Neuronal stem cell (in vitro differentiated cells): ENCODE measurements at regions not wholly inside any gene's neighbourhood (a gene's known extent, or its start where the extent isn't known, plus 50 kb on each side); places are given as distances from the start of the nearest gene placed in this dataset.

ENCODE experiments used
- DNase-seq: peaks from one replicate; pipeline ENCODE4 v3.0.0-alpha.2; 2013; ENCODE audit warnings: low spot score
- H2AFZ ChIP-seq: one replicate; pipeline ENCODE4 v1.6.1; 2013; ENCODE audit warnings: mild to moderate bottlenecking, low read length, inconsistent platforms
- H2AK5ac ChIP-seq: 2 replicates; pipeline ENCODE4 v1.6.1; 2013; ENCODE audit warnings: low read depth, mild to moderate bottlenecking, inconsistent platforms, low read length, moderate library complexity, mixed read lengths
- H2BK120ac ChIP-seq: 2 replicates; pipeline ENCODE4 v1.6.1; 2013; ENCODE audit warnings: low read depth, mild to moderate bottlenecking, inconsistent platforms, low read length, moderate library complexity, mixed read lengths
- H2BK12ac ChIP-seq: one replicate; pipeline ENCODE4 v1.6.1; 2013; ENCODE audit warnings: low read length, inconsistent platforms
- H2BK15ac ChIP-seq: 2 replicates; pipeline ENCODE4 v1.6.1; 2013; ENCODE audit warnings: mild to moderate bottlenecking, low read length, inconsistent platforms, mixed read lengths
- H2BK5ac ChIP-seq: one replicate; pipeline ENCODE4 v1.6.1; 2013; ENCODE audit warnings: inconsistent platforms, mild to moderate bottlenecking, low read length, moderate library complexity
- H3K14ac ChIP-seq: one replicate; pipeline ENCODE4 v1.6.1; 2013; ENCODE audit warnings: low read length, inconsistent platforms
- H3K18ac ChIP-seq: 2 replicates; pipeline ENCODE4 v1.6.1; 2013; ENCODE audit warnings: low read length, inconsistent platforms
- H3K23ac ChIP-seq: 2 replicates; pipeline ENCODE4 v1.6.1; 2013; ENCODE audit warnings: low read depth, mild to moderate bottlenecking, mixed read lengths, low read length, inconsistent platforms; ENCODE audit not compliant: poor library complexity
- H3K27ac ChIP-seq: replicated peaks from 3 replicates; pipeline ENCODE4 v1.5.1; 2013; ENCODE audit warnings: low read length, inconsistent platforms
- H3K27me3 ChIP-seq, 3 experiments: 2 replicates each; pipeline ENCODE4 v1.6.1; 2013; ENCODE audit warnings: low read length in 3 of 3, mild to moderate bottlenecking in 2 of 3, inconsistent platforms in 1 of 3, low read depth in 1 of 3, mixed read lengths in 1 of 3, moderate library complexity in 1 of 3; ENCODE audit not compliant: control insufficient read depth in 3 of 3, insufficient read depth in 3 of 3
- H3K36me3 ChIP-seq, 2 donors: replicated peaks in 1 of 2; 2 replicates each; pipeline ENCODE4 v1.6.1; 2013; ENCODE audit warnings: low read length in 2 of 2; ENCODE audit not compliant: control insufficient read depth in 2 of 2, insufficient read depth in 2 of 2
- H3K4ac ChIP-seq: 2 replicates; pipeline ENCODE4 v1.6.1; 2013; ENCODE audit warnings: inconsistent platforms, mild to moderate bottlenecking, low read length, moderate library complexity
- H3K4me1 ChIP-seq, 2 donors: 1 replicate in 1 of 2; 2 replicates in 1 of 2; pipeline ENCODE4 v1.6.1; 2013; ENCODE audit warnings: low read length in 2 of 2, low read depth in 1 of 2; ENCODE audit not compliant: control insufficient read depth in 2 of 2, insufficient read depth in 1 of 2
- H3K4me2 ChIP-seq: one replicate; pipeline ENCODE4 v1.6.1; 2013; ENCODE audit warnings: mild to moderate bottlenecking, low read length, inconsistent platforms; ENCODE audit not compliant: insufficient read depth, poor library complexity, severe bottlenecking
- H3K4me3 ChIP-seq, 2 donors: 2 replicates each; pipeline ENCODE4 v1.5.1; 2013; ENCODE audit warnings: low read length in 2 of 2, mild to moderate bottlenecking in 2 of 2, inconsistent platforms in 1 of 2, moderate library complexity in 1 of 2
- H3K79me1 ChIP-seq: one replicate; pipeline ENCODE4 v1.6.1; 2013; ENCODE audit warnings: low read depth, mild to moderate bottlenecking, inconsistent platforms, low read length, moderate library complexity
- H3K9ac ChIP-seq: one replicate; pipeline ENCODE4 v1.6.1; 2013; ENCODE audit warnings: mild to moderate bottlenecking, low read depth, low read length, inconsistent platforms; ENCODE audit not compliant: poor library complexity
- H3K9me3 ChIP-seq, 2 donors: replicated peaks in 1 of 2; 2 replicates each; pipeline versions ENCODE3 to v1.6.1; 2013; ENCODE audit warnings: low read length in 2 of 2, mild to moderate bottlenecking in 2 of 2, inconsistent platforms in 1 of 2, low read depth in 1 of 2, mixed read lengths in 1 of 2, moderate library complexity in 1 of 2; ENCODE audit not compliant: control insufficient read depth in 2 of 2, insufficient read depth in 1 of 2
- H4K8ac ChIP-seq: one replicate; pipeline ENCODE4 v1.6.1; 2013; ENCODE audit warnings: low read depth, mild to moderate bottlenecking, inconsistent platforms, low read length, moderate library complexity
- H4K91ac ChIP-seq: one replicate; pipeline ENCODE4 v1.6.1; 2013; ENCODE audit warnings: low read length, low read depth, mild to moderate bottlenecking, inconsistent platforms; ENCODE audit not compliant: poor library complexity
- WGBS, 2 donors: extraction: QIAGEN DNeasy Blood & Tissue Kit; methylation state at CpG; one replicate each; pipeline ENCODE4 v1.1.7; 2013; ENCODE audit warnings: missing lambda C conversion rate in 2 of 2, mixed read lengths in 1 of 2; ENCODE audit not compliant: insufficient read length in 2 of 2, insufficient replicate concordance in 1 of 2; ENCODE audit errors: extremely low coverage in 2 of 2; 5-methylcytosine and 5-hydroxymethylcytosine counted together

DNA sequence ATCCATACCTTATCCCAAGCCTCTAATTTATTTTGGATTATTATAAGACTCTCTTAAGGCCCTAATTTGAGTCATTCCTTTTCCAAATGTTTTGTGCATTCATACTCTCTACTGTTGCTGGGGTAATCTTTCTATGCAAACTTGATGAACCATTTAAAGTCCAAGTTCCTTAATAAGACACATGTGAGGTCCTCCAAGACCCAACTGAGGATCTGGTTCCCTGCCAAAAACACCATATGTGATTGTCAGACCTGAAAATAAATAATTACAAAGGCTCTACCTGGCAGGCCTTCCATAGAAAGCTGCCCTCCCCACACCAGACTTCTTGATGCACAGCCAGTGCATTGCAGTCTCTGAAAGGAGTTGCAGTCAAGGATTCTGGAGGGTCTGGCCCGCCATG lies 257.9 kb upstream of the AKR1E2 start:
- no peak for DNase-seq
- no peaks in the 10 kb centered on the region for H3K79me1 ChIP-seq
- no peak overlapping the region for H3K27ac ChIP-seq
- no peak overlapping the region for H2AK5ac ChIP-seq
- H4K8ac ChIP-seq: no peak overlapping the region
- H4K91ac ChIP-seq: no peak overlapping the region
- H3K23ac ChIP-seq: no peak overlapping the region
- H3K27me3 ChIP-seq: no peaks in the 10 kb centered on the region
- H3K36me3 ChIP-seq: no peaks in the 10 kb centered on the region
- no peaks in the 10 kb centered on the region for H3K4me1 ChIP-seq
- H3K18ac ChIP-seq: no peak overlapping the region
- no peak overlapping the region for H2BK5ac ChIP-seq
- no peak overlapping the region for H3K4ac ChIP-seq
- H3K14ac ChIP-seq: no peak overlapping the region
- whole genome bisulfite sequencing, 2 donors: no CpG with 5 or more reads among the region's 1 CpG
- no peaks in the 10 kb centered on the region for H3K9me3 ChIP-seq
- no peak overlapping the region for H3K9ac ChIP-seq
- H2BK12ac ChIP-seq: no peak overlapping the region
- no peak overlapping the region for H2AFZ ChIP-seq
- no peak overlapping the region for H2BK15ac ChIP-seq
- no peak overlapping the region for H2BK120ac ChIP-seq
- no peak overlapping the region for H3K4me3 ChIP-seq
- H3K4me2 ChIP-seq: no peak overlapping the region

DNA sequence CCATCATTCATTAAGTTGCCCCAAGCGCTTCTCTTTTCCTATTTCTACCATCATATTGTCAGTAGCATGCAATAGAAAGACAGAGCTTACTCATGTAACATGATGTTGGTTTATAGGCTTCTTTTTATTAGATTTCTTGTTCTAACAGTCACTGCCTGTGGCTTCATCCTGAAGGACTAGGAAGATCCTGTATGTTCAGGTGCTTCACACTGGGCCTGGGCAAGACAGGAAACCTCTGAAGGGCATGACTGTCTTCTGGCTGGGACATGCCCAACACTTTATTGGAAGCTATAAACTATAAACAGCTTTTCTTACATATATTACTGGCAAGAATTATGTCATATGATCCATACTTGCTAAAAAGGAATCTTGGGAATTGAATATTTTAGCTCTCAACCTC lies 258.4 kb upstream of the AKR1E2 start:
- no peak overlapping the region for H3K4me2 ChIP-seq
- no peak overlapping the region for H2BK12ac ChIP-seq
- no peak overlapping the region for H2AK5ac ChIP-seq
- no peak overlapping the region for H3K18ac ChIP-seq
- H3K9ac ChIP-seq: no peak overlapping the region
- no peak overlapping the region for H4K91ac ChIP-seq
- DNase-seq: no peak
- H3K4ac ChIP-seq: no peak overlapping the region
- no peak overlapping the region for H4K8ac ChIP-seq
- H2BK120ac ChIP-seq: no peak overlapping the region
- H3K79me1 ChIP-seq: no peaks in the 10 kb centered on the region
- no peak overlapping the region for H3K4me3 ChIP-seq
- H3K27ac ChIP-seq: no peak overlapping the region
- H3K27me3 ChIP-seq: no peaks in the 10 kb centered on the region
- H3K36me3 ChIP-seq: no peaks in the 10 kb centered on the region
- no peaks in the 10 kb centered on the region for H3K9me3 ChIP-seq
- H2BK5ac ChIP-seq: no peak overlapping the region
- no peak overlapping the region for H2AFZ ChIP-seq
- no peak overlapping the region for H3K14ac ChIP-seq
- no CpG with 5 or more reads among the region's 1 CpG for WGBS, 2 donors
- no peak overlapping the region for H2BK15ac ChIP-seq
- H3K4me1 ChIP-seq: no peaks in the 10 kb centered on the region
- no peak overlapping the region for H3K23ac ChIP-seq

DNA sequence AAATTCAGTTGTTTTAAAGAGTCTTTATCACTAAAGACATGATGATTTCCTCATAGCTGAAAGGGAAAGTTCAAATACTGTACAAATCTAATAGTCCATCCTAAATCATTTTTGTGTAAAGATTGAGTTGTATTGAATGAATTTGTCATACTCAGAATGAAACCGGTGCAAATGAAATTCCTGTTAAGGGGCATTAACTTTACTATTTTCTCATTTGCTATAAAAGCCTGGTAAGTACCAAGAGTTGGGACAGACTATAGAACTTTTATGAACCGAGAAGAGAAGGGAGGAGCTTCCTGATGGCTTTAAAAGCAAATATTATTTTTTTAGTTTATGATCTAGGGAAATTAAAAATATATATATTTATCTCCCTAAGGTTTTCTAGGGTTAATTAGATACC lies 260.0 kb upstream of the AKR1E2 start:
- Histone ChIP-seq H2BK15ac (no peak overlapping the region), H3K9ac (no peak overlapping the region), H3K4me3 (no peak overlapping the region), H3K9me3 (no peaks in the 10 kb centered on the region), H4K8ac (no peak overlapping the region), H4K91ac (no peak overlapping the region), H3K4me1 (no peaks in the 10 kb centered on the region), H3K18ac (no peak overlapping the region), H2BK120ac (no peak overlapping the region), H2BK12ac (no peak overlapping the region), H2BK5ac (no peak overlapping the region), H3K79me1 (no peaks in the 10 kb centered on the region), H3K4ac (no peak overlapping the region), H2AK5ac (no peak overlapping the region), H2AFZ (no peak overlapping the region), H3K36me3 (no peaks in the 10 kb centered on the region), H3K27me3 (no peaks in the 10 kb centered on the region), H3K23ac (no peak overlapping the region), H3K14ac (no peak overlapping the region), H3K4me2 (no peak overlapping the region), H3K27ac (no peak overlapping the region)
- WGBS, 2 donors: no CpG with 5 or more reads among the region's 2 CpGs
- no peak for DNase-seq

GRCh38 chr10:4561296-4561695 lies 264.7 kb upstream of the AKR1E2 start:
- no peak overlapping the region for H3K4ac ChIP-seq
- H3K4me2 ChIP-seq: no peak overlapping the region
- no CpG with 5 or more reads among the region's 5 CpGs for whole genome bisulfite sequencing, 2 donors
- H3K9ac ChIP-seq: no peak overlapping the region
- no peak overlapping the region for H4K8ac ChIP-seq
- no peak overlapping the region for H3K14ac ChIP-seq
- H2BK15ac ChIP-seq: no peak overlapping the region
- no peaks in the 10 kb centered on the region for H3K4me1 ChIP-seq
- H3K4me3 ChIP-seq: no peak overlapping the region
- no peak overlapping the region for H2BK5ac ChIP-seq
- no peaks in the 10 kb centered on the region for H3K36me3 ChIP-seq
- H2BK12ac ChIP-seq: no peak overlapping the region
- H2AK5ac ChIP-seq: no peak overlapping the region
- H3K79me1 ChIP-seq: peaks cover 2% of the 10 kb centered on the region
- H3K23ac ChIP-seq: no peak overlapping the region
- no peaks in the 10 kb centered on the region for H3K9me3 ChIP-seq
- no peak overlapping the region for H3K27ac ChIP-seq
- H2AFZ ChIP-seq: no peak overlapping the region
- H4K91ac ChIP-seq: no peak overlapping the region
- H3K18ac ChIP-seq: no peak overlapping the region
- H3K27me3 ChIP-seq: no peaks in the 10 kb centered on the region
- no peak for DNase-seq
- H2BK120ac ChIP-seq: no peak overlapping the region
